GM12872 (cell line): ENCODE measurements at regions not wholly inside any gene's neighbourhood (a gene's known extent, or its start where the extent isn't known, plus 50 kb on each side); places are given as distances from the start of the nearest gene placed in this dataset.

ENCODE experiments used
- TF ChIP-seq, protein P1 (sequence below): IDR thresholded peaks from 3 replicates; pipeline ENCODE4 v1.5.1; 2011; ENCODE audit warnings: low read depth, mild to moderate bottlenecking, low read length, moderate library complexity; ENCODE audit not compliant: insufficient read depth

DNA sequence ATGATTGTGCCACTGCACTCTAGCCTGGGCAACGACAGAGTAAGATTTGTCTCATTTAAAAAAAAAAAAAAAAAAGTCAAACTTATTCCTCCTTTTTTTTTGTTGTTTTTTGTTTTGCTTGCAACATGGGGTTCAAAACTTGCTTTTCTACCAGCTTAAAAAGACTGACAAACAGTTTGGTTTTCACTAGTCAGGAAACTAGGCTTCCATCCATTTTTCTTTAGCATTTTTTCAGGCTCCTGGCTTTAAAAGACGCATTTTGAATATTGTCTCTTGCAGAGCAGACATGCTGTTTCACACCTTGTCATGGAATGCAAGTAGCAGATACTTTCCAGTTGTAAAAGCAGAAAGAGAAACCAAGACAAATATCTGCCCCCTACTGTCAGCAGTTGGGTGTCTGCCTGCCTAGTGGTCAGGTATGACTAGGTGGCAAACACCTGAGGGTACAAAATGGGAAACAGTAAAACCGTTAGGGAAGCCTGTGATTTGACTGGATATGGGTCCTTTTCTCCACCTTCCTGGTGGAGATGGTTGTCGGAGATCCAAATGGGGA, 139.9 kb downstream of the CCDC71L start:
- TF ChIP-seq, protein P1, sequence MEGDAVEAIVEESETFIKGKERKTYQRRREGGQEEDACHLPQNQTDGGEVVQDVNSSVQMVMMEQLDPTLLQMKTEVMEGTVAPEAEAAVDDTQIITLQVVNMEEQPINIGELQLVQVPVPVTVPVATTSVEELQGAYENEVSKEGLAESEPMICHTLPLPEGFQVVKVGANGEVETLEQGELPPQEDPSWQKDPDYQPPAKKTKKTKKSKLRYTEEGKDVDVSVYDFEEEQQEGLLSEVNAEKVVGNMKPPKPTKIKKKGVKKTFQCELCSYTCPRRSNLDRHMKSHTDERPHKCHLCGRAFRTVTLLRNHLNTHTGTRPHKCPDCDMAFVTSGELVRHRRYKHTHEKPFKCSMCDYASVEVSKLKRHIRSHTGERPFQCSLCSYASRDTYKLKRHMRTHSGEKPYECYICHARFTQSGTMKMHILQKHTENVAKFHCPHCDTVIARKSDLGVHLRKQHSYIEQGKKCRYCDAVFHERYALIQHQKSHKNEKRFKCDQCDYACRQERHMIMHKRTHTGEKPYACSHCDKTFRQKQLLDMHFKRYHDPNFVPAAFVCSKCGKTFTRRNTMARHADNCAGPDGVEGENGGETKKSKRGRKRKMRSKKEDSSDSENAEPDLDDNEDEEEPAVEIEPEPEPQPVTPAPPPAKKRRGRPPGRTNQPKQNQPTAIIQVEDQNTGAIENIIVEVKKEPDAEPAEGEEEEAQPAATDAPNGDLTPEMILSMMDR = peak; percentile 47

DNA sequence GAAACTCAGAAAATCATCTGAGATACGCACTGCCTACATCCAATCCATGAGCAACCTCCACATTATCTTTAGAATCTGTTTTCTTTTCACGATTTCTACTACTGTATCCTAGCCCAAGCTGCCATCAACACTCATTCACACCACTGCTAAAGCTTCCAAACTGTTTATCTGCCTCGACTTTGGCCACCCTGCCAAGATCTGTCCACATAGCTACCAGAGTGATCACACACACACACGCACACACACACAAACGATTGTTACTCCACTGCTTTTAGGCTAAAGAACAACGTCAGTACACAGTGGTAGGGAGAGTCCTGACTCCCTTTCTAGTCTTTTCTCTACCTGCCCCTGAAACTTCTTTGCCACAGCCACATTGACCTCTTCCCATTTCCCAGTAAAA, 142.0 kb downstream of the CCDC71L start:
- TF ChIP-seq, protein P1 = no peak

DNA sequence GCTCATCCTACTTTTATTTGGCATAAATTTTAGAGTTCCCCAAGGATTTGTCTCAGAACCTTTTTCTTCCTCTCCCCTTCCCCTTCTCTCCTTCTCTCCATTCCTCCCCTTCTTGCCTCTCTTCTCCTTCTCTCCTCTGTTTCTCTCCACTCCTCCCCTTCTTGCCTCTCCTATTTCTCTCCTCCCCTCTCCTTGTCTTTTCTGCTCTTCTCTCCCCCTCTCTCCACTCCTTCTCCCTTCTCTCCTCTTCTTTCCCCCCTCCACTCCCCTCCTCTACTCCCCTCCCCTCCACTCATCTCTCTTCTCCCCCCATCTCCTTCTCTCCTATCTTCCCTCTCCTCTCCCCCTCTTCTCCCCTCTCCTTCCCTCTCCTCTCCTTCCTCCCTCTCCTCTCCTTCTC, 142.7 kb downstream of the CCDC71L start:
- TF ChIP-seq, protein P1 = no peak

DNA sequence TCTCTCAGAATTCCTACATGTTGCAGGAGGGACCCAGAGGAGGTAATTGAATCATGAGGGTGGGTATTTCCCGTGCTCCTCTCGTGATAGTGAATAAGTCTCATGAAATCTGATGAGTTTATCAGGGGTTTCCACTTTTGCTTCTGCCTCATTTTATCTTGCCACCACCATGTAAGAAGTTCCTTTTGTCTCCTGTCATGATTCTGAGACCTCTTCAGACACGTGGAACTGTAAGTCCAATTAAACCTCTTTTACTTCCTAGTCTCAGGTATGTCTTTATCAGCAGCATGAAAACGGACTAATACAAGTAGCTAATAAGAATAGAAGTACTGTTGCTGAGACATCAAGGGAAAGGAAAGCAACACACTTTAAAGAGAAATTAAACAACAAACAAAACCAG, 143.4 kb downstream of the CCDC71L start:
- TF ChIP-seq, protein P1 = no peak

DNA sequence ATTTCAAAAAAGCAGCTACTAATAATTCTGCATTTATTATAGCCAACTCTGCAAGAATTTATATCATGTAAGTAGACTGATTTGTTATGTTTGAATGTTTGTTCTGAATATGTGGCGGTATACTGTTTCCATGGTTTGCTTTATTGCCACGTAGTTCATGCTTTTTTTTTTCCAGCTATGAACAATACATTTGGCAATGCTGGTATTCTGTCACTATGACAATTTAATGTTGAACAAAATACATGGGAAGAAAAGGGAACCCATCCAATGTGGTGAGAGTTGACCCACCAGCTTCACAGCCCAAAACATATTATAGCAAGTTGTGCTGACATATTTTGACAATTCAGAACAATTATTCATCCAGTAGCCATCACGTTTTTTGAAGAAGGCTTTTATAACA, 145.6 kb downstream of the CCDC71L start:
- TF ChIP-seq, protein P1 = no peak

DNA sequence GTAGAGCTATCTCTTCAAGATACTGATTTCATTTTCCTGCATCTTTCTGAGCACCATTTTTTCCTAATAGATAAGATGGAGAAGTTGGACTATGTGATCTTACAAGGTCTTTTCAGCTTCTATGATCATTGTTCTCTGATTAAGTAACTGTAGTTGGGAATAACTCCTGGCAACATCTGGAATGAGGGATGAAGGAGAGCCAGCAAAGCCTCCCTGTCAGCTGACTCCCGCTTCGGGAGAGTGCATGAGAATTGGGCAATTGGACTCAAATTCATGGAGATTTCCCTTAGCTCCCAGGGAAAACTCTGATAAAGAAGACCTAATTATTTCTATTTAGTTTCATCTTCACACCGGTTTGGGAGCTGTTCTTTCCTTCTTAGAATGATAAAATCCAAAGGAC, 146.1 kb downstream of the CCDC71L start:
- TF ChIP-seq, protein P1 = no peak

DNA sequence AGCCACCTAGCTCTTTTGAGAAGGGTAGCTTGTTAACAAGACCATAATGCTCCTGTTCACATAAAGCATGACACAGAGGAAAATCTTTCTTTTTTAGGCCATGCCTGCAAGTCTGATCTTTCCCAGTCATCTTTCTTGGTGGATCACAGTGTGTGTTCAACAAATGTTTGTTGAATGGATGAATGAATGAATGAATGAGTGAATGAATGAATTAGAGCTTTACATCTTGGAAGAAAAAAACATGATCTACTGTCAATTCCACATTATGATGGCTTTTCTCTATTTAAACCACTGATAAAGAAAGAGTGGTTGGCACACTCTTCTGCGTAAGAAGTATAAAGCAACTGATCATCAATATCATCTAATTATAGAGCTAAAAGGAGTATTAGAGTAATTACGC, 148.7 kb downstream of the CCDC71L start:
- TF ChIP-seq, protein P1 = no peak
